ENCODE measurements at regions not wholly inside any gene's neighbourhood (a gene's known extent, or its start where the extent isn't known, plus 50 kb on each side); places are given as distances from the start of the nearest gene placed in this dataset.
"Not testable (repeated sequence)": the region's sequence is repeated elsewhere in the genome, so short reads cannot be mapped to it uniquely, and the experiment has no call there.

DNA sequence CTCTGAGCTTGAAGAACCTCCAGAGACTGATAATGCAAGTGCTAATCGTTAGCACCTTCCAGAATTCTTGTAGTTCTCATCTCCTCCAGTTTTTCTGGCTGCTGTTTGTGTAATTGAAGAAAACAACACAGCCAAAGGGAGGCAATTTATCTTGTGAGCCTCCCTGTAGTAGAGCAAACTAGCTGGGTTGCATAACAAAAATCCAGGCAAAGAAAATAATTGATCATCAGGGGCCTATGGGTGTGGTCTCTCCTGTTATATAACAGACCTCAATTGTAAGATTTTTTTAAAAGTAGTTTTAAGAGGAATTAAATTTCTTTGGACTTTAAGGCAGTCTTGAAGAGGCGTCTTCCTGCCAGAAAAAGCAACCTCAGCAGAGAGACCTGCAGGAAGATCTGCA, 817.0 kb downstream of the CENPC start:
- TF ChIP-seq, protein P1, sequence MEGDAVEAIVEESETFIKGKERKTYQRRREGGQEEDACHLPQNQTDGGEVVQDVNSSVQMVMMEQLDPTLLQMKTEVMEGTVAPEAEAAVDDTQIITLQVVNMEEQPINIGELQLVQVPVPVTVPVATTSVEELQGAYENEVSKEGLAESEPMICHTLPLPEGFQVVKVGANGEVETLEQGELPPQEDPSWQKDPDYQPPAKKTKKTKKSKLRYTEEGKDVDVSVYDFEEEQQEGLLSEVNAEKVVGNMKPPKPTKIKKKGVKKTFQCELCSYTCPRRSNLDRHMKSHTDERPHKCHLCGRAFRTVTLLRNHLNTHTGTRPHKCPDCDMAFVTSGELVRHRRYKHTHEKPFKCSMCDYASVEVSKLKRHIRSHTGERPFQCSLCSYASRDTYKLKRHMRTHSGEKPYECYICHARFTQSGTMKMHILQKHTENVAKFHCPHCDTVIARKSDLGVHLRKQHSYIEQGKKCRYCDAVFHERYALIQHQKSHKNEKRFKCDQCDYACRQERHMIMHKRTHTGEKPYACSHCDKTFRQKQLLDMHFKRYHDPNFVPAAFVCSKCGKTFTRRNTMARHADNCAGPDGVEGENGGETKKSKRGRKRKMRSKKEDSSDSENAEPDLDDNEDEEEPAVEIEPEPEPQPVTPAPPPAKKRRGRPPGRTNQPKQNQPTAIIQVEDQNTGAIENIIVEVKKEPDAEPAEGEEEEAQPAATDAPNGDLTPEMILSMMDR (conservative IDR thresholded peaks at IDR 0.05; ENCODE audit: low read depth, low read length): no peak
- no peak for DNase-seq (ENCODE audit: low read depth)
- no peak overlapping the region for H3K4me3 ChIP-seq (ENCODE audit: low read depth, low read length)

DNA sequence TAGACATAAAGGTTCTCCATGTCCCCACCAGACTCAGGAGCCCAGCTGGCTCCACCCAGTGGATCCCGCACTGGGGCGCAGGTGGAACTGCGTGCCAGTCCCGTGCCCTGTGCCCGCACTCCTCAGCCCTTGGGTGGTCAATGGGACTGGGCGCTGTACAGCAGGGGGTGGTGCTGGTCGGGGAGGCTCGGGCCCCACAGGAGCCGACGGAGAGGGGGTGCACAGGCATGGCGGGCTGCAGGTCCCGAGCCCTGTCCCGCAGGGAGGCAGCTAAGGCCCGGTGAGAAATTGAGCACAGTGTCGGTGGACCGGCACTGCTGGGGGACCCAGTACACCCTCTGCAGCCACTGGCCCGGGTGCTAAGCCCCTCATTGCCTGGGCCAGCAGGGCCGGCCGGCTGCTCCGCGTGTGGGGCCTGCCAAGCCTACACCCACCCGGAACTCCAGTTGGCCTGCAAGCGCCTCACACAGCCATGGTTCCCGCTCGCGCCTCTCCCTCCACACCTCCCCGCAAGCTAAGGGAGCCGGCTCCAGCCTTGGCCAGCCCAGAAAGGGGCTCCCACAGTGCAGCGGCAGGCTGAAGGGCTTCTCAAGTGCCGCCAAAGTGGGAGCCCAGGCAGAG, 832.9 kb downstream of the CENPC start:
- DNase-seq (ENCODE audit: low read depth): not testable (repeated sequence)

DNA sequence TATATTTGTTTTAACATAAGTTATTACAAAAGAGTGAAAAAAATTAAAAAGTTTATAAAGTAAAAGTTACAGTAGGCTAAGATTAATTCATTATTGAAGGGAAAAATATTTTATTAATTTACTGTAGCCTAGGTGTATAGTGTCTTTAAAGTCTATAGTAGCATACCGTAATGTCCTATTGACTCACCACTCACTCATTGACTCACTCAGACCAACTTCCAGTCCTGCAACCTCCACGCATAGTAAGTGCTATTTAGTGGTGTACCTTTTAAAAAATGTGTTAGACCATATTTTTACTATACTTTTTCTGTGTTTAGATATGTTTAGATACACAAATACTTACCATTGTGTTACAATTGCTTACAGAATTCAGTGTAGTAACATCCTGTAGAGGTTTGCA, 841.1 kb downstream of the CENPC start:
- no peak for DNase-seq (ENCODE audit: low read depth)
- no peak overlapping the region for H3K4me3 ChIP-seq (ENCODE audit: low read depth, low read length)
- TF ChIP-seq, protein P1 (conservative IDR thresholded peaks at IDR 0.05; ENCODE audit: low read depth, low read length): no peak

More for the DNA sequence above, 832.9 kb downstream of the CENPC start:
- H3K4me3 ChIP-seq (ENCODE audit: low read depth, low read length): not testable (repeated sequence)

DNA sequence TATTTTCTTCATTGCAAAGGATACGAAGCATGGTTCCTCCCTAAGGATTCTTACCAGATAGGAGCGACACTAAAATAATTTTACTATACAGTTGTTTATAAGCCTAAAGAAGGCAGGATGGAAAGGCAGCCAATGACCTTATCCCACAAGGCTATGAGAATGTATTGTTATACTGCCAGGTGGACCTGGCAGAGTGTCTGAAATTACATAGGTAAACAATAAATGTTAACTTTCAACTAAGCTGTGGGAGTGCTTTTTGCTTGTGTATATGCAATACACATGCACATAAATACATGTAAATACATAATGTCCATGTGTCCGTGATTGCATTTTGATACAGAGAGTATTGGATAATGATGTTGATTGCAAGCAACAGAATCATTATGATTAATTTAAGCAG, 850.6 kb downstream of the CENPC start:
- TF ChIP-seq, protein P1 (conservative IDR thresholded peaks at IDR 0.05; ENCODE audit: low read depth, low read length): no peak
- no peak for DNase-seq (ENCODE audit: low read depth)
- H3K4me3 ChIP-seq (ENCODE audit: low read depth, low read length): no peak overlapping the region

DNA sequence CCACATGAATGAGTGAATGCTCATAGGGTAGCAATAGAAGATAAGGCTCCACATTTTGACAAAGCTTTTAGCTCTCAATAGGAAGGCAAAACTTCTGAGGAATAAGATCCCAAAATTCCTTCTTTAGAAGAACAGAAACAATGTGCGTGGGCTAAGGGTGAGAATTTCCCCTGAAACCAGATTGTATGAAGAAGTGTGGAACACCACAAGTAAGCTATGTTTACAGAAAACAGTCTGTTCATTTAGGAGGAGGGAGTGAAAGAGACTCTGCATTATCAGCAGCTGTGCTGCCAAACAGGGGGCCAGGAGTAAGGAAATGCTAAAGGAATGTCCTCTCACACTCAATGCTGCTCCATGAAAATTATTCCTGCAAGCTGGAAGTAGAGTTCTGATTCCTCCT, 851.6 kb downstream of the CENPC start:
- DNase-seq (ENCODE audit: low read depth): no peak
- TF ChIP-seq, protein P1 (conservative IDR thresholded peaks at IDR 0.05; ENCODE audit: low read depth, low read length): no peak
- no peak overlapping the region for H3K4me3 ChIP-seq (ENCODE audit: low read depth, low read length)

DNA sequence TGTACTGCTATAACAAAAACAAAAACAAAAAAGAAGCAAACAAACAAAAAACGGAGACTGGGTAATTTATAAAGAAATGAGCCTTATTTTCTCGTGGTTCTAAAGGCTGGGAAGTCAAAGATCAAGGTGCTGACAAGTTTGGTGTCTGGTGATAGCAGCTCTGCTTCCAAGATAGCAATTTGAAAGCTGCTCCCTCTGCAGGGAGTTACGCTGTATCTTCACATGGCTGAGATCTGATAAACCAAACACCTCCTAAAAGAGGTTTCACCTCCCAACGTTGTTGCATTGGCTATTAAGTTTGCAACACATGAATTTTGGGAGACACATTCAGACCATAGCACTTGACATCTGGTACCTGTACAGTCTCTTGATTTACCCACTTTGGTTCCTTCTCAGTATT, 854.2 kb downstream of the CENPC start:
- no peak overlapping the region for H3K4me3 ChIP-seq (ENCODE audit: low read depth, low read length)
- TF ChIP-seq, protein P1 (conservative IDR thresholded peaks at IDR 0.05; ENCODE audit: low read depth, low read length): peak; percentile 36
- DNase-seq (ENCODE audit: low read depth): no peak

DNA sequence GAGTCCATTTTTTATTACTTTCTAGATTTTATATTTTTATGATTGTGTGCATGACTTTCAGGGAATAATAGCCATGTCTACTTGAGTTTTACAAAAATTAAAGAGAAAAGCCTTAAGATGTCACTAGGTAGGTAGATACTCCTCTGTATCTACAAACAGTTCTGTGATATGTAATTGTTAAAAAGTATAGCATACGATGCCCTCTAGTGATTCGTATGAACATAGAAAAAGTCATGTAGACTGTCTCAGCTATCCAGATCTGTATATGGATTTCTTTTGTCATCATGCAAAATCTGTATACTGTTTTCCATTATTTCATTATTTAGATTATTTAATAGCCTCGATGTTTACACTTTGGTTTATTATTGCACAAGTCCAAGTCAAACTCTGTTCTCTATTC, 856.6 kb downstream of the CENPC start:
- H3K4me3 ChIP-seq (ENCODE audit: low read depth, low read length): no peak overlapping the region
- DNase-seq (ENCODE audit: low read depth): no peak
- TF ChIP-seq, protein P1 (conservative IDR thresholded peaks at IDR 0.05; ENCODE audit: low read depth, low read length): peak; percentile 47
